GM20000 (cell line): ENCODE measurements at regions not wholly inside any gene's neighbourhood (a gene's known extent, or its start where the extent isn't known, plus 50 kb on each side); places are given as distances from the start of the nearest gene placed in this dataset.

Experiments used
- DNase-seq: peaks from one replicate; pipeline ENCODE4 v3.0.0; 2012; ENCODE audit warnings: low spot score
- TF ChIP-seq, protein P1 (sequence below): IDR thresholded peaks from 2 replicates; pipeline ENCODE4 v1.5.1; 2012; ENCODE audit warnings: mild to moderate bottlenecking, control low read depth; ENCODE audit errors: extremely low read depth, missing control alignments

DNA sequence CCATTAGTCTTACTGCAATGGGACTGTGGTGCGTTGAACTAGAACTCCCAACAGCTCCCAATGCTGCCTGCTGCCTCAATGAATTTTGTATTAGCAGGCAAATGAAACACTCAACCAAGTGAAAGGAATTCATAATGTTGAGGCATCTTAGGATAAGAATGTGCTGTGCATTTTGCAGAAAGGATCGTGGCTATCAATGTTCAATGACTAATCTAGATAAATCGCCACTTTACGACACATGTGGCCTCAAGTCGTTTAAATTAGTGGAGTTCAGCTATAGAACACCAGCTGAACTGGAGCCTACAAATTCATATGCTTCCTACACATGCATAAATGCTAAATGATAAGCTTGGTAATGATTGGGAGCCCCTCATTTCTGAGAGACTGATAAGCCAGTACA, 318.4 kb downstream of the PSAT1 start:
- TF ChIP-seq, protein P1, sequence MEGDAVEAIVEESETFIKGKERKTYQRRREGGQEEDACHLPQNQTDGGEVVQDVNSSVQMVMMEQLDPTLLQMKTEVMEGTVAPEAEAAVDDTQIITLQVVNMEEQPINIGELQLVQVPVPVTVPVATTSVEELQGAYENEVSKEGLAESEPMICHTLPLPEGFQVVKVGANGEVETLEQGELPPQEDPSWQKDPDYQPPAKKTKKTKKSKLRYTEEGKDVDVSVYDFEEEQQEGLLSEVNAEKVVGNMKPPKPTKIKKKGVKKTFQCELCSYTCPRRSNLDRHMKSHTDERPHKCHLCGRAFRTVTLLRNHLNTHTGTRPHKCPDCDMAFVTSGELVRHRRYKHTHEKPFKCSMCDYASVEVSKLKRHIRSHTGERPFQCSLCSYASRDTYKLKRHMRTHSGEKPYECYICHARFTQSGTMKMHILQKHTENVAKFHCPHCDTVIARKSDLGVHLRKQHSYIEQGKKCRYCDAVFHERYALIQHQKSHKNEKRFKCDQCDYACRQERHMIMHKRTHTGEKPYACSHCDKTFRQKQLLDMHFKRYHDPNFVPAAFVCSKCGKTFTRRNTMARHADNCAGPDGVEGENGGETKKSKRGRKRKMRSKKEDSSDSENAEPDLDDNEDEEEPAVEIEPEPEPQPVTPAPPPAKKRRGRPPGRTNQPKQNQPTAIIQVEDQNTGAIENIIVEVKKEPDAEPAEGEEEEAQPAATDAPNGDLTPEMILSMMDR = no peak
- DNase-seq = no peak

DNA sequence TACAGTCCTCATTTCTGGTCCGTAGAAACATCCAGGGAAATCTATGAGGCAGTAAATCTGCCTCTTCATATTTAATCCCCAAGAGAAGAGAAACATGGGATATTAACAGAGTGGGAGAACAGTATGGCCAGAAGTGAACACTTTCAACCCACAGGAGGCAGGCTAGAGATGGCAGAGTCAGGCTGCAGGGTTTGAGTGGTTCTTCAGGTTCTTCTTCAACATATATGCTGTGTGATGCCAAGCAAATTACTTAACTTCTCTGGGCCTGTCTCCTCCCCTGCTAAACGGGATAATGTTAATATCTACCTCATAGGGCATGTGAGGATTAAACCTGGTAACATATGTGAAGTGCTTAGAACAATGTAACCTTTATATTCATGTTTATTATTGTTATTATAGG, 321.8 kb downstream of the PSAT1 start:
- DNase-seq = no peak
- TF ChIP-seq, protein P1 = no peak

GRCh38 chr9:78620303-78620702, 323.4 kb downstream of the PSAT1 start:
- TF ChIP-seq, protein P1 = no peak
- DNase-seq = no peak

- no peak for DNase-seq
- TF ChIP-seq, protein P1 = no peak
Observed at GRCh38 chr9:78620764-78621163, 323.8 kb downstream of the PSAT1 start.

GRCh38 chr9:78622126-78622525, 325.2 kb downstream of the PSAT1 start:
- DNase-seq = no peak
- TF ChIP-seq, protein P1 = no peak

DNA sequence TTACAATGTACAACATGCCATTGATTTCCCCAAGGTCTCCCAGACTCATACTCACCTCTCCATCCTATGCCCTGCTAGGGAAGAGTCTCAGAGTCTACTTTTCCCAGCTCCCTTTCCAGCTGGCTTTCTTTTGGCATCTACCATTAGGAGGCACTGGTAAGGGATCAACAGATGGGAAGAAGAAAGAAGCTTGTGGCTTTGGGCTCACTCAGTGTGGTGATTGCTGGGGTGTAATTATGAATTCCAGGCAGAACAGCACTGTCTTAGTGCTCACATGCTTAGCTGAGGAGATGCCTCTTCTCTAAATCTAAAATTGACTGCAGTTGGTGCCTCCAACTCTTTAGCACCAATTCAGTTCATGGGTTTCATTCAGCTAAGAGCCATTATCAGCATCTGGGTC, 330.0 kb downstream of the PSAT1 start:
- TF ChIP-seq, protein P1 = no peak
- no peak for DNase-seq

- TF ChIP-seq, protein P1 = no peak
Observed at GRCh38 chr9:78630966-78631365, 334.0 kb downstream of the PSAT1 start.

More at GRCh38 chr9:78630966-78631365, 334.0 kb downstream of the PSAT1 start:
- no peak for DNase-seq
